OCI-LY7 (cell line): ENCODE measurements at regions not wholly inside any gene's neighbourhood (a gene's known extent, or its start where the extent isn't known, plus 50 kb on each side); places are given as distances from the start of the nearest gene placed in this dataset.

ENCODE experiments used
- CTCF ChIP-seq: fragments of 200-600 bp; sonication (generic); conservative IDR thresholded peaks from 2 replicates; pipeline ENCODE4 v1.5.1; 2014; ENCODE audit warnings: mild to moderate bottlenecking, antibody characterized with exemption, low read length, moderate library complexity, mixed read lengths
- EZH2phosphoT487 ChIP-seq: fragments of 200-600 bp; sonication (generic); IDR thresholded peaks from 2 replicates; pipeline ENCODE4 v1.6.1; 2018; ENCODE audit warnings: low read depth, borderline replicate concordance, mild to moderate bottlenecking, mixed run types, antibody characterized with exemption, low read length, moderate library complexity, mixed read lengths

GRCh38 chr9:107868186-107868585 lies 378.6 kb upstream of the KLF4 start:
- TF ChIP-seq CTCF (no peak), EZH2phosphoT487 (no peak)
